Islet of Langerhans (tissue), 1 donor: ENCODE measurements at regions not wholly inside any gene's neighbourhood (a gene's known extent, or its start where the extent isn't known, plus 50 kb on each side); places are given as distances from the start of the nearest gene placed in this dataset.

Experiments
- FAIRE-seq: peaks from one replicate; lab custom pipeline; 2011; peaks lifted over from hg19 to GRCh38; lab: Jason Lieb, UNC

GRCh38 chr13:74466020-74466419 is 331.8 kb upstream of the KLF12 start:
- FAIRE-seq: no peak

- FAIRE-seq: no peak
Observed at GRCh38 chr13:74465271-74465670, 331.1 kb upstream of the KLF12 start.

DNA sequence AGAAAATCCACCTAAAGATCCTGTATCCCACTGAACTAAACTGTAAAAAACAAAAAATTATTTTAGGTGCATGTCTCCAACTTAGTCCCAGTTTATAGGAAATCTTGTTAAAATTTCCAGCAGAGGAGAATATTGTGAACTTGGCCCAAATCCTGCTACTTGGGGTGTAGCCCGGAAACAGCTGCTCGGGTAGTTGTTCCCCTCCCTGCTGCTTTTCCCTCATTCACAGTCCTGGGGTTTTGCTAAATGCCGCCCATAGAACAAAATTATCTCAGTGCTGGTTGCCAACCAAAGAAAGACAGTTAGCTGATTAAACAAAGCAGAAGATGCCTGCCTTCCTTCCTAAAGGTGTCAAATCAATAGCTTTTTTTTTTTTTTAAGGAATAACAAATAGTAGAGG is 330.5 kb upstream of the KLF12 start:
- FAIRE-seq: no peak

GRCh38 chr13:74461011-74461410 is 326.8 kb upstream of the KLF12 start:
- no peak for FAIRE-seq

- no peak for FAIRE-seq
Observed at GRCh38 chr13:74452881-74453280, 318.7 kb upstream of the KLF12 start.

- FAIRE-seq: no peak
Observed at GRCh38 chr13:74452176-74452575, 318.0 kb upstream of the KLF12 start.

GRCh38 chr13:74450964-74451363 is 316.8 kb upstream of the KLF12 start:
- FAIRE-seq: no peak

GRCh38 chr13:74450525-74450845 is 316.3 kb upstream of the KLF12 start:
- no peak for FAIRE-seq

GRCh38 chr13:74449811-74450524 is 315.8 kb upstream of the KLF12 start:
- no peak for FAIRE-seq

- peak; percentile 55 for FAIRE-seq
Observed at GRCh38 chr13:74444864-74445479, 310.8 kb upstream of the KLF12 start.

- FAIRE-seq: no peak
Observed at GRCh38 chr13:74444161-74444571, 310.0 kb upstream of the KLF12 start.

GRCh38 chr13:74443631-74444030 is 309.4 kb upstream of the KLF12 start:
- FAIRE-seq: no peak

DNA sequence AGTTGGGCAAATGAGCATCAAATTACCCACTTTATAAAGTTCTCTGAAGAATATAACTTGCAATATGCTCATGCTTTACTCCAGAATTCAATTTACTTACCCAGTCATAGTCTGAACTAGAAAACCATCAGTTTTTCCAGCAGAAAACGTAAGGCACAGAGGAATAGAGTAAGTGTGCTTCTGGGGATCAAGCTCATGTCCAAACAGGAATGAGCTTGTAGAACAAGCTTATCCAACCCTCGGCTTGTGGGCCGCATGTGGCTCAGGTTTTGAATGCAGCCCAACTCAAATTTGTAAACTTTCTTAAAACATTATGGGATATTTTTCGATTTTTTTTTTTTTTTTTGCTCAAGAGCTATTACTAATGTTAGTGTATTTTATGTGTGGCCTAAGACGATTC is 308.5 kb upstream of the KLF12 start:
- FAIRE-seq: no peak

GRCh38 chr13:74438901-74439300 is 304.7 kb upstream of the KLF12 start:
- FAIRE-seq: no peak

DNA sequence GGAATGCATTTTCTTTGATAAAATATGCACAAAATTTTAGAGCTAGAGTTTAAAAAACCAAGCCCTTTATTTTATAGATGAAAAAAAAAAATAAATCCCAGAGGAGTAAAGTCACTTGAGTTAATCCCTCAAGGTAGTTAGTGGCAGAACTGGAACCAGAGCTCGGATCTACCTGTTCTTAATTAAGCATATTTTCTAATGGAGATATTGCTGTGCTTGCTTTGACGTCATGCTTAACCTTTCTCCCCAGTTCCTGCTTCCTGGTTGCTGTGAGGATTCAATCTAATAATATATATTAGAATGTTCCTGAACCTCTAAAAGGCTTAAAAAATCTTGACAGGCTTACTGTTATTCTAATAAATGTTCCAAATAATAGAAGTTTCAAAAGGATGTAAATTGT is 300.6 kb upstream of the KLF12 start:
- FAIRE-seq: peak; percentile 97

GRCh38 chr13:74424455-74424854 is 290.3 kb upstream of the KLF12 start:
- FAIRE-seq: no peak

DNA sequence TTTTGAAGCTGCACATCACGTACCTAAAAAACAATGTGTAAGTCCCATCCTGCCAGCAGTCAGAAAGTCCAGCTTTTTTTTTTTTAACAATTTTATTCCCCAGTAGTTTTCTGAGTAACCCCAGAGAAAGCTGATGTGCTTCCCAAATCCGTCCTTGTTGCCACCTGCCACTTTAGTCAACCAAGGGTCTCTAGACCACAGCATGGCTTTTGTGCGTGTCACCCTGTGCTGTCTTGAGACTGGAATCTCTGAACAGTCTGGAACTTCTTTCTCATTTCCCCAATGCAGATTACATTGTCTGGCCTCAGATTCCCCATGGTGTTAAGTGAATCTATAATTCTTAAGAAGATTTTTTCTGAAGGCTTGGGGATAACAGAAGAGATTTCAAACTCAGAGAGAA is 289.2 kb upstream of the KLF12 start:
- FAIRE-seq: no peak

GRCh38 chr13:74414458-74414857 is 280.3 kb upstream of the KLF12 start:
- FAIRE-seq: no peak

DNA sequence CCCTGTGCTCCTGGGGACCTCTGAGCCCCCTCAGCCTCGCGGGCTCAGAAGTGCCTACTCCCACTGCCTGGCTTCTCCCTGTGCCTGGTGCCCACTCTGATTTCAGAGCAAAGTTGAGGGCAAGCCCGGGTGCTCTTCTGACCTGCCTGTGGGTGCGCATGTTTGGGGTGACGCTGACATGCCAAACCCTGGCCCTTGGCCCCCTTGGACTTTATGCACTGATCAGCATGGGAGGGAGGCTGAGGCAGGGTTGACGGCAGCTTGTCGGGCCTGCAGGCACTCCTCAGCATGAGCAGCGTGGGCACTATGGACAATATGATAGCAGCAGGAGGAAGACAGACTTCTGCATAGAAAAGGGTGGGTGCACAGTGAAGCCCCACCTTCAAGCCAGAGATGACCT is 279.3 kb upstream of the KLF12 start:
- no peak for FAIRE-seq

GRCh38 chr13:74409551-74409950 is 275.3 kb upstream of the KLF12 start:
- no peak for FAIRE-seq

- no peak for FAIRE-seq
Observed at GRCh38 chr13:74406420-74406819, 272.2 kb upstream of the KLF12 start.

DNA sequence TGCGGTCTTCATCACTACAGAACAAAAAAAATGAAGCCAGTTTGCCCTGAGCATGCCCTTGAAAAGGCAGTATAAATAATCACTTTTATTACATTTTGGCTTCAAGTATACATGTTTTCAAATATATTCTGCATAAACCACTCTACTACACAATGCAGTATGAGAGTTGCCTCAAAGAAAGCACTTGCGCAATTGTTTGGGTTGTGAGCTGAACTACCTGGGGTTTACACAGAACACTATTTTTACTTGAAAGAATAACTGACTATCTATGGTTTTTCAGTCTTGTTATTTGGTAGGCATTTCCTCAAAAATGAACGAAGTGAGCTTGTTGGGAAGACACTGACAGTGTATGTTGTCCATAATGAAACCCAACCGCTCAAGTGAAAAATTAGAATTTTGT is 264.4 kb upstream of the KLF12 start:
- FAIRE-seq: no peak

GRCh38 chr13:74389056-74389455 is 254.9 kb upstream of the KLF12 start:
- FAIRE-seq: no peak

GRCh38 chr13:74388626-74389025 is 254.4 kb upstream of the KLF12 start:
- FAIRE-seq: no peak

GRCh38 chr13:74372511-74372910 is 238.3 kb upstream of the KLF12 start:
- no peak for FAIRE-seq
